DND-41 (cell line): ENCODE measurements at regions not wholly inside any gene's neighbourhood (a gene's known extent, or its start where the extent isn't known, plus 50 kb on each side); places are given as distances from the start of the nearest gene placed in this dataset.

Source experiments
- EZH2 ChIP-seq: IDR thresholded peaks from 3 replicates; pipeline ENCODE4 v1.6.1; 2012; ENCODE audit warnings: borderline replicate concordance, low read depth, mild to moderate bottlenecking, moderate library complexity, low read length, inconsistent platforms; ENCODE audit not compliant: severe bottlenecking
- TF ChIP-seq, protein P1 (sequence below): IDR thresholded peaks from 2 replicates; pipeline ENCODE4 v1.5.1; 2012; ENCODE audit warnings: borderline replicate concordance, low read length, moderate library complexity, mild to moderate bottlenecking; ENCODE audit not compliant: poor library complexity, severe bottlenecking; ENCODE audit errors: extremely low read depth

DNA sequence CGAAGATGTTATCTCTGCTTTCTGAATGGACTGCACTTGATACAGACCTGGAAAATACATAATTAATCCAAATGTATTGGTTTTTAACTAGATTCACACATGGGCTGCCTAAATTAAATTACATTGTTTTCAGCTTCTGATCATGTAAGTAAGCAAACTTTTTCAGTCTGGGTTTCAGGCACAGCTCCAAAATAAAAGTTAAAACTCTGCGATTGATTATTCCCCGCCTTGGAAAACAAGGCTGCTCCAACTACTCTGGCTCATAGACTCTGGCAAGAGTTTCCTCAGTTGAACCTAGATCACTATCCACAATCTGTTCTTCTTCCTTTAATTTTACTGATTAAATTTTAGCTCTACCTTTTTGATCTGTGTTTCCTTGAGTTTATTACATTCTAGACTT is 526.0 kb upstream of the SPRY2 start:
- TF ChIP-seq, protein P1, sequence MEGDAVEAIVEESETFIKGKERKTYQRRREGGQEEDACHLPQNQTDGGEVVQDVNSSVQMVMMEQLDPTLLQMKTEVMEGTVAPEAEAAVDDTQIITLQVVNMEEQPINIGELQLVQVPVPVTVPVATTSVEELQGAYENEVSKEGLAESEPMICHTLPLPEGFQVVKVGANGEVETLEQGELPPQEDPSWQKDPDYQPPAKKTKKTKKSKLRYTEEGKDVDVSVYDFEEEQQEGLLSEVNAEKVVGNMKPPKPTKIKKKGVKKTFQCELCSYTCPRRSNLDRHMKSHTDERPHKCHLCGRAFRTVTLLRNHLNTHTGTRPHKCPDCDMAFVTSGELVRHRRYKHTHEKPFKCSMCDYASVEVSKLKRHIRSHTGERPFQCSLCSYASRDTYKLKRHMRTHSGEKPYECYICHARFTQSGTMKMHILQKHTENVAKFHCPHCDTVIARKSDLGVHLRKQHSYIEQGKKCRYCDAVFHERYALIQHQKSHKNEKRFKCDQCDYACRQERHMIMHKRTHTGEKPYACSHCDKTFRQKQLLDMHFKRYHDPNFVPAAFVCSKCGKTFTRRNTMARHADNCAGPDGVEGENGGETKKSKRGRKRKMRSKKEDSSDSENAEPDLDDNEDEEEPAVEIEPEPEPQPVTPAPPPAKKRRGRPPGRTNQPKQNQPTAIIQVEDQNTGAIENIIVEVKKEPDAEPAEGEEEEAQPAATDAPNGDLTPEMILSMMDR = no peak
- TF ChIP-seq EZH2 = no peak
